Skeletal muscle tissue (tissue), 3 donors: ENCODE measurements at regions not wholly inside any gene's neighbourhood (a gene's known extent, or its start where the extent isn't known, plus 50 kb on each side); places are given as distances from the start of the nearest gene placed in this dataset.

Experiments
- H3K27ac ChIP-seq: one replicate; pipeline ENCODE4 v1.7.0; 2013; ENCODE audit warnings: mild to moderate bottlenecking, low read depth, low read length, inconsistent platforms
- H3K27me3 ChIP-seq, 3 donors: one replicate each; pipeline ENCODE4 v1.7.0; 2013; ENCODE audit warnings: low read length in 3 of 3; ENCODE audit not compliant: control insufficient read depth in 3 of 3, insufficient read depth in 3 of 3
- H3K36me3 ChIP-seq, 3 donors: one replicate each; pipeline ENCODE4 v1.7.0; 2013; ENCODE audit warnings: low read length in 3 of 3; ENCODE audit not compliant: control insufficient read depth in 3 of 3, insufficient read depth in 3 of 3
- H3K4me1 ChIP-seq, 3 donors: one replicate each; pipeline ENCODE4 v1.7.0; 2013; ENCODE audit warnings: low read length in 3 of 3, mild to moderate bottlenecking in 3 of 3; ENCODE audit not compliant: control insufficient read depth in 3 of 3, insufficient read depth in 3 of 3
- H3K4me3 ChIP-seq, 3 donors: one replicate each; pipeline ENCODE4 v1.7.0; 2013; ENCODE audit warnings: low read length in 3 of 3
- H3K9ac ChIP-seq, 3 donors: one replicate each; pipeline ENCODE4 v1.7.0; 2013; ENCODE audit warnings: low read length in 3 of 3, mild to moderate bottlenecking in 3 of 3, moderate library complexity in 2 of 3, low read depth in 1 of 3
- H3K9me3 ChIP-seq, 3 donors: one replicate each; pipeline ENCODE4 v1.7.0; 2013; ENCODE audit warnings: low read length in 3 of 3; ENCODE audit not compliant: control insufficient read depth in 3 of 3
- donor health status: Osteomylitis.

DNA sequence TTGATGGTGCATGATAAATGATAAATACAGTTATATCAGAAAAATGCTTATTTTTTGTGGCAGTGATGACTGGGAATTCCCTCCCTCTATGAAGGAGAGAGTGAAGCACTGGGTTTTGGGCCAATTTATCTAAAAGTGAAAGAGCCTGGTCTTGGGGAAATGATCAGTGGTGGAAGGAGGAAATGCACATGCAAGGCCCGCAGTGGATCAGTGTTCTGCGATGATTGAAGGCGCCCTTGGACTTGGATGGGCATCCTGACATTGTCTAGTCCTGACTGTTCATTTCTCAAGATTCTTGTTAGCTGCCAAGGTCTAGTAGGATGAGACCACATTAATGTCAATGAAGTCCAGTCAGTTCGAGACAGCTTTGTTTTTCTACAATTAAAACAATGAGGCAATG lies 272.0 kb upstream of the SLC35B3 start:
- Histone ChIP-seq H3K9me3 (no peaks in the 10 kb centered on the region), H3K4me1 (peaks cover 0 to 2% (median 0%) of the 10 kb centered on the region in 3 donors), H3K9ac (no peak overlapping the region), H3K4me3 (no peak overlapping the region), H3K27me3 (no peaks in the 10 kb centered on the region), H3K36me3 (no peaks in the 10 kb centered on the region), H3K27ac (no peak overlapping the region)

- Histone ChIP-seq H3K4me3 (no peak overlapping the region), H3K36me3 (no peaks in the 10 kb centered on the region), H3K9ac (no peak overlapping the region), H3K9me3 (no peaks in the 10 kb centered on the region), H3K27me3 (no peaks in the 10 kb centered on the region), H3K4me1 (peaks cover 0 to 2% (median 0%) of the 10 kb centered on the region in 3 donors), H3K27ac (no peak overlapping the region)
Observed at GRCh38 chr6:8705435-8706020, 270.2 kb upstream of the SLC35B3 start.

- H3K4me3 ChIP-seq: no peak overlapping the region
- no peak overlapping the region for H3K27ac ChIP-seq
- H3K9me3 ChIP-seq: no peaks in the 10 kb centered on the region
- H3K36me3 ChIP-seq: no peaks in the 10 kb centered on the region
- no peaks in the 10 kb centered on the region for H3K27me3 ChIP-seq
- H3K4me1 ChIP-seq: peaks cover 0 to under 1% (median 0%) of the 10 kb centered on the region in 3 donors
- no peak overlapping the region for H3K9ac ChIP-seq
Observed at GRCh38 chr6:8703059-8703458, 267.7 kb upstream of the SLC35B3 start.

GRCh38 chr6:8688821-8689220 lies 253.5 kb upstream of the SLC35B3 start:
- Histone ChIP-seq H3K36me3 (no peaks in the 10 kb centered on the region), H3K9ac (no peak overlapping the region), H3K27me3 (no peaks in the 10 kb centered on the region), H3K4me3 (no peak overlapping the region), H3K9me3 (peaks cover 0 to 3% (median 0%) of the 10 kb centered on the region in 3 donors), H3K4me1 (no peaks in the 10 kb centered on the region), H3K27ac (no peak overlapping the region)

- Histone ChIP-seq H3K9me3 (no peaks in the 10 kb centered on the region), H3K27ac (no peak overlapping the region), H3K4me1 (no peaks in the 10 kb centered on the region), H3K4me3 (no peak overlapping the region), H3K27me3 (no peaks in the 10 kb centered on the region), H3K9ac (no peak overlapping the region), H3K36me3 (no peaks in the 10 kb centered on the region)
Observed at GRCh38 chr6:8686077-8686476, 250.7 kb upstream of the SLC35B3 start.

GRCh38 chr6:8683204-8683603 lies 247.9 kb upstream of the SLC35B3 start:
- H3K4me3 ChIP-seq: no peak overlapping the region
- no peaks in the 10 kb centered on the region for H3K9me3 ChIP-seq
- H3K4me1 ChIP-seq: no peaks in the 10 kb centered on the region
- no peak overlapping the region for H3K9ac ChIP-seq
- H3K27ac ChIP-seq: no peak overlapping the region
- no peaks in the 10 kb centered on the region for H3K27me3 ChIP-seq
- H3K36me3 ChIP-seq: no peaks in the 10 kb centered on the region

- Histone ChIP-seq H3K27me3 (no peaks in the 10 kb centered on the region), H3K36me3 (no peaks in the 10 kb centered on the region), H3K9me3 (no peaks in the 10 kb centered on the region), H3K9ac (no peak overlapping the region), H3K27ac (no peak overlapping the region), H3K4me3 (no peak overlapping the region), H3K4me1 (no peaks in the 10 kb centered on the region)
Observed at GRCh38 chr6:8679823-8680222, 244.5 kb upstream of the SLC35B3 start.

DNA sequence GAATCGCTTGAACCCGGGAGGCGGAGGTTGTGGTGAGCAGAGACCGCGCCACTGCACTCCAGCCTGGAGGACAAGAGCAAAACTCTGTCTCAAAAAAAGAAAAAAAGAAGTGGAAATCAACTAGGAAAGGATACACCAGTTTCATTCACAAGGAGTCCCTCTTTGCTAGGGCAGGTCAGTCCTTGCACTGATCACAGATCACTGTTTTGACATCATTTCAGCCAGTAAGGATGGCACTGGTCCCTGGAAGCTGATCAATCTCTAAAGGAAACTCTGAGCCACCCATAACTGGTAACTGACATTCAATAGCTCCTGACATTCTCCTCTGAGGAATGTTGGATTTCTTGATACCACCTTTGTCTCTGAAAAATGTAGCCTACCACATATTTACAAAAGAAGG lies 243.1 kb upstream of the SLC35B3 start:
- H3K27me3 ChIP-seq: no peaks in the 10 kb centered on the region
- no peaks in the 10 kb centered on the region for H3K36me3 ChIP-seq
- no peaks in the 10 kb centered on the region for H3K4me1 ChIP-seq
- H3K4me3 ChIP-seq: no peak overlapping the region
- no peak overlapping the region for H3K27ac ChIP-seq
- no peak overlapping the region for H3K9ac ChIP-seq
- no peaks in the 10 kb centered on the region for H3K9me3 ChIP-seq

GRCh38 chr6:8674126-8674525 lies 238.8 kb upstream of the SLC35B3 start:
- Histone ChIP-seq H3K4me3 (no peak overlapping the region), H3K9me3 (no peaks in the 10 kb centered on the region), H3K36me3 (no peaks in the 10 kb centered on the region), H3K4me1 (no peaks in the 10 kb centered on the region), H3K9ac (no peak overlapping the region), H3K27me3 (no peaks in the 10 kb centered on the region), H3K27ac (no peak overlapping the region)

DNA sequence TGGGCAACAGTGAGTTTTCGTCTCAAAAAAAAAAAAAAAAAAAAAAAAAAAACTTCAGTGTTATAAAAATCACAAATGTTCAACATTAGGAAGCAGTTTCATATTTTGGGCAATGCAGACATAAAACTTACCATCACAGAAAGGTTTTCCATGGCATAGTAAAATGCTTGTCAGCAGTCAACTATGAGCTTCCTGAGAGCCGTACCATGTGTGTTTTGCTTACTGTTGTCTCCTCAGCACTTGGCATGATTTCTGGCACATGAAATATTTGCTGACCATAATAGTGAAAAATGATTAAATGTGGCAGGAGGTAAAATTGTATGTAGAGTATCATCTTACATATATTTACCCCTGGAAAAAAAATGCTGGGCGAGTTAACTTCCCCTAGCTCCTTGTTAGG lies 237.5 kb upstream of the SLC35B3 start:
- no peak overlapping the region for H3K9ac ChIP-seq
- H3K4me1 ChIP-seq: no peaks in the 10 kb centered on the region

GRCh38 chr6:8670792-8671191 lies 235.4 kb upstream of the SLC35B3 start:
- no peak overlapping the region for H3K27ac ChIP-seq
- no peaks in the 10 kb centered on the region for H3K27me3 ChIP-seq
- no peak overlapping the region for H3K9ac ChIP-seq
- no peak overlapping the region for H3K4me3 ChIP-seq
- H3K9me3 ChIP-seq: no peaks in the 10 kb centered on the region
- H3K36me3 ChIP-seq: no peaks in the 10 kb centered on the region
- no peaks in the 10 kb centered on the region for H3K4me1 ChIP-seq

More for the DNA sequence above, 237.5 kb upstream of the SLC35B3 start:
- Histone ChIP-seq H3K4me3 (no peak overlapping the region), H3K36me3 (no peaks in the 10 kb centered on the region), H3K27me3 (no peaks in the 10 kb centered on the region), H3K9me3 (no peaks in the 10 kb centered on the region), H3K27ac (no peak overlapping the region)
